Heart right ventricle (tissue), 16 donors: ENCODE measurements at regions not wholly inside any gene's neighbourhood (a gene's known extent, or its start where the extent isn't known, plus 50 kb on each side); places are given as distances from the start of the nearest gene placed in this dataset.

Experiments
- ATAC-seq, 8 donors: fragments of 200-7000 bp; cut with Tn5 transposase; one replicate each; pipeline ENCODE4 v1.9.1; 2020; ENCODE audit warnings: mild to moderate bottlenecking in 8 of 8, moderate library complexity in 8 of 8, moderate number of reproducible peaks in 1 of 8
- DNase-seq, 2 donors: peaks; one replicate each; pipeline ENCODE4 v3.0.0-alpha.2; 2020
- H3K27ac ChIP-seq, 10 donors: fragments of 200-600 bp; sonication (generic) in 2 of 10; one replicate each; pipeline versions ENCODE4 v1.5.0 to v1.8.0; 2020 to 2022; ENCODE audit warnings: mild to moderate bottlenecking in 3 of 10
- H3K27me3 ChIP-seq, 7 donors: fragments of 200-600 bp; one replicate each; pipeline ENCODE4 v1.8.0; 2021 to 2022; ENCODE audit warnings: mild to moderate bottlenecking in 2 of 7
- H3K36me3 ChIP-seq, 9 donors: fragments of 200-600 bp; sonication (generic) in 1 of 9; one replicate each; pipeline versions ENCODE4 v1.5.0 to v1.8.0; 2020 to 2022; ENCODE audit warnings: mild to moderate bottlenecking in 2 of 9
- H3K4me1 ChIP-seq, 9 donors: fragments of 200-600 bp; sonication (generic) in 1 of 9; one replicate each; pipeline versions ENCODE4 v1.5.0 to v1.8.0; 2020 to 2022; ENCODE audit warnings: mild to moderate bottlenecking in 4 of 9
- H3K4me3 ChIP-seq, 10 donors: fragments of 200-600 bp; sonication (generic) in 2 of 10; one replicate each; pipeline versions ENCODE4 v1.5.0 to v1.8.0; 2020 to 2022; ENCODE audit warnings: mild to moderate bottlenecking in 7 of 10, moderate library complexity in 2 of 10
- H3K9me3 ChIP-seq, 11 donors: fragments of 200-600 bp in 10 of 11; sonication (generic) in 2 of 11; one replicate each; pipeline versions ENCODE4 v1.5.0 to v1.8.0; 2013 to 2022; ENCODE audit warnings: mild to moderate bottlenecking in 2 of 11, control low read depth in 1 of 11, moderate library complexity in 1 of 11
- WGBS, 2 donors: extraction: QIAGEN DNeasy Blood & Tissue Kit; methylation state at CpG; one replicate each; pipeline ENCODE4 v1.1.7; 2013; ENCODE audit warnings: inconsistent platforms in 1 of 2; 5-methylcytosine and 5-hydroxymethylcytosine counted together
- intact Hi-C, 10 donors: fragments of 100-400 bp; cut with DNase I; formaldehyde crosslinking; loops; one replicate each; pipeline versions ENCODE4 v1.11.1 to v1.14.2; 2022
- TF ChIP-seq, protein P1 (sequence below), 9 donors: fragments of 200-600 bp; sonication (generic) in 2 of 9; IDR thresholded peaks; one replicate each; pipeline versions ENCODE4 v1.5.0 to v1.8.0; 2021 to 2022; ENCODE audit warnings: antibody characterized with exemption in 9 of 9, mild to moderate bottlenecking in 5 of 9, moderate library complexity in 1 of 9
- donor health status: Arrhythmogenic right ventricular cardiomyopathy.
- donor health status: ischemic (EF 13 %, LVEDD 7.1; RV severe dilation, severe dysfunction).
- donor health status: healthy with polysubstance abuse.
- donor health status: DM: no; HTN: yes; CAD: no.
- donor health status: DM: no; HTN: no; CAD: no.
- donor health status: ischemic (EF 25% LVEDD 6.9; RV normal size, moderate dysfunction).
- donor health status: ischemic (EF 25% LVEDD 5.7; RV mildly dilated, moderate dysfunction).
- donor health status: healthy.
- donor health status: DM: yes; HTN: yes; CAD: no.
- donor health status: Ischemic cardiomyopathy.
- donor health status: ischemic (EF 35%, LVEDD 5.7; RV mildly dilated, moderate dysfunction).
- donor health status: nonischemic (EF 11% LVEDD 7.7; RV severe dilation, severe dysfunction).
- donor health status: DM: yes; HTN: yes; CAD: no.
- donor health status: PGD.
- donor health status: ischemic (EF 29% LVEDD 5.4; RV normal size, mild dysfunction).
- donor health status: nonischemic (EF 23%, LVEDD 6.1; RV moderate dilation, normal function).

DNA sequence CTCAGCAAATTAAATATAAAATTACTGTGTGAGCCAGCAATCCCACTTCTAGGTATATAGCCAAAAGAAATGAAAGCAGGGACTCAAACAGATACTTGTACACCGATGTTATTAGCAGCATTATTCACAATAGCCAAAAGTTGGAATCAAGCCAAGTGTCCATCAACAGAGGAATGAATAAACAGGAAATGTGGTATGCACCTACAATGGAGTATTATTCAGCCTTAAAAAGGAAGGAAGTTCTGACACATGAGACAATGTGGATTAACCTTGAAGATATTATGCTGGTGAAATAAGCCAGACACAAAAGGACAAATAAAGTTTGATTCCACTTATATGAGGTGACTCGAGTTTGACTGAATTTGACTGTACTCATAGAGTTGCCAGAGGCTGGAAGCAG, 108.3 kb upstream of the DUSP21 start:
- WGBS, 2 donors: 57 to 72% methylated on average over 2 of the region's 2 CpGs
- H3K36me3 ChIP-seq: no peaks in the 10 kb centered on the region
- no peak overlapping the region for H3K27ac ChIP-seq
- TF ChIP-seq, protein P1, sequence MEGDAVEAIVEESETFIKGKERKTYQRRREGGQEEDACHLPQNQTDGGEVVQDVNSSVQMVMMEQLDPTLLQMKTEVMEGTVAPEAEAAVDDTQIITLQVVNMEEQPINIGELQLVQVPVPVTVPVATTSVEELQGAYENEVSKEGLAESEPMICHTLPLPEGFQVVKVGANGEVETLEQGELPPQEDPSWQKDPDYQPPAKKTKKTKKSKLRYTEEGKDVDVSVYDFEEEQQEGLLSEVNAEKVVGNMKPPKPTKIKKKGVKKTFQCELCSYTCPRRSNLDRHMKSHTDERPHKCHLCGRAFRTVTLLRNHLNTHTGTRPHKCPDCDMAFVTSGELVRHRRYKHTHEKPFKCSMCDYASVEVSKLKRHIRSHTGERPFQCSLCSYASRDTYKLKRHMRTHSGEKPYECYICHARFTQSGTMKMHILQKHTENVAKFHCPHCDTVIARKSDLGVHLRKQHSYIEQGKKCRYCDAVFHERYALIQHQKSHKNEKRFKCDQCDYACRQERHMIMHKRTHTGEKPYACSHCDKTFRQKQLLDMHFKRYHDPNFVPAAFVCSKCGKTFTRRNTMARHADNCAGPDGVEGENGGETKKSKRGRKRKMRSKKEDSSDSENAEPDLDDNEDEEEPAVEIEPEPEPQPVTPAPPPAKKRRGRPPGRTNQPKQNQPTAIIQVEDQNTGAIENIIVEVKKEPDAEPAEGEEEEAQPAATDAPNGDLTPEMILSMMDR (IDR thresholded peaks at IDR 0.05): no peak
- no peak for DNase-seq
- no peaks in the 10 kb centered on the region for H3K4me1 ChIP-seq
- H3K9me3 ChIP-seq: peaks cover 0 to 3% (median 0%) of the 10 kb centered on the region in 11 donors
- intact Hi-C loops: loop anchor here in 1 of 10 donors (10.0 kb wide), 1 partner anchor 61 kb away; no protein-coding TSS in a partner anchor
- ATAC-seq: no peak
- peaks cover 0 to 15% (median 0%) of the 10 kb centered on the region in 7 donors for H3K27me3 ChIP-seq
- no peak overlapping the region for H3K4me3 ChIP-seq

DNA sequence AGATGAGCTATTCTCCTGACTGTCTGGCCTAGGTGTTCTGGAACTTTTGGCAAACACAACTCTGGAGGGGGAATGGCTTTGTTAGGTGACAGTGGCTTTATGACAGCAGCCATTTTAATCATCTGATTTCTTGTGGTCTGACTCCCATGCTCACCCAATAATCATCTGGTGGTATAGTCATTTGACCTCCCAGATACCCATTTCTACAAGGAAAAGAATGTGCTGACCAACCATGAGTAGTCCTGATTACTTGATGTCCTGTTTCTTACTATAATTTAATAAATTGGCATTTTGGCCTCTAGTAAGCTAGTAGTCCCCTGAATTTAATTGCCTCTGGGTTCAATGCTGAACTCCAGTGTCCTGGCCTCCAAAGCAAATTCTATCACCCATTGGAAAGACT, 109.9 kb upstream of the DUSP21 start:
- Histone ChIP-seq H3K27ac (no peak overlapping the region), H3K9me3 (peaks cover 0 to 3% (median 0%) of the 10 kb centered on the region in 11 donors), H3K4me1 (no peaks in the 10 kb centered on the region), H3K27me3 (peaks cover 0 to 12% (median 0%) of the 10 kb centered on the region in 7 donors), H3K36me3 (no peaks in the 10 kb centered on the region), H3K4me3 (no peak overlapping the region)
- TF ChIP-seq, protein P1 (IDR thresholded peaks at IDR 0.05): no peak
- ATAC-seq (no peak), DNase-seq (no peak)
- intact Hi-C loops: loop anchor here in 1 of 10 donors (10.0 kb wide), 1 partner anchor 59 kb away; no protein-coding TSS in a partner anchor

DNA sequence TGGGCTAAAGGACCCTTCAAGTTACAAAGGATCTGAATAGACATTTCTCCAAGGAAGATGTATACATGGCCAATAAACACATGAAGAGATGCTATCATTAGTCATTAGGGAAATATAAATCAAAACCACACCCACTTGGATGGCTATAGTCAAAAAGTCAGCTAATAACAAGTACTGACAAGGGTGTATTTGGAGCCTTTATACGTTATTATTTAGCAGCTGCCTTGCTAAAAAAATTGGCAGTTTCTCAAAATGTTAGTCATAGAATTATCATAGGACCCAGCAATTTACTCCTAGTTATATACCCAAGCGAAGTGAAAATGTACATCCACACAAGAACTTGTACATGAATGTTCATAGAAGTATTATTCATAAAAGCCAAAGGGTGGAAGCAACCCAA, 112.7 kb upstream of the DUSP21 start:
- 58 to 63% methylated on average over 2 of the region's 2 CpGs for WGBS, 2 donors
- no peak for DNase-seq
- intact Hi-C loops: loop anchor here in 2 of 10 donors (1.0 to 10.0 kb wide), 2 partner anchors 41 to 56 kb away; no protein-coding TSS in a partner anchor
- no peaks in the 10 kb centered on the region for H3K4me1 ChIP-seq
- H3K4me3 ChIP-seq: no peak overlapping the region
- TF ChIP-seq, protein P1 (IDR thresholded peaks at IDR 0.05): no peak
- no peaks in the 10 kb centered on the region for H3K36me3 ChIP-seq
- ATAC-seq: no peak
- peaks cover 0 to 38% (median 0%) of the 10 kb centered on the region in 7 donors for H3K27me3 ChIP-seq
- peaks cover 0 to 3% (median 0%) of the 10 kb centered on the region in 11 donors for H3K9me3 ChIP-seq
- H3K27ac ChIP-seq: no peak overlapping the region

DNA sequence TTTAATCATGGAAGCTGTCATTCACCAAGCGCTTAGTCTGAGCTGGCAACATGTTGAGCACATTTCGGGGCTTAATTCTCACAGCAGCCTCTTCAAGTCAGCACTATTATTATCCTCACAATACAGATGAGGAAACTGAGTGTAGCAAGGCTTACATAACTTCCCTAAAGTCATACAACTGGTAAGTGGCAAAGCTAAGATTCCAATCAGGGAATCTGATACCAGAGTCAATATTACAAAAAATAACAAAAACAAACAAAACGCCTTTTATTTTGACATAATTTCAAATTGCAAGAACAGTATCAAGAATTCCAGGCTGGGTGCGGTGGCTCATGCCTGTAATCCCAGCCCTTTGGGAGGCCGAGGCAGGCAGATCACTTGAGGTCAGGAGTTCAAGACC, 120.4 kb upstream of the DUSP21 start:
- TF ChIP-seq, protein P1 (IDR thresholded peaks at IDR 0.05): no peak
- H3K27ac ChIP-seq: no peak overlapping the region
- ATAC-seq (no peak), DNase-seq (no peak)
- H3K27me3 ChIP-seq: peaks cover 0 to 64% (median 0%) of the 10 kb centered on the region in 7 donors
- H3K36me3 ChIP-seq: no peaks in the 10 kb centered on the region
- H3K9me3 ChIP-seq: no peaks in the 10 kb centered on the region
- no peaks in the 10 kb centered on the region for H3K4me1 ChIP-seq
- WGBS, 2 donors: 94 to 95% methylated on average over 5 of the region's 5 CpGs
- intact Hi-C loops: no loop called here
- H3K4me3 ChIP-seq: no peak overlapping the region
